Keratinocyte (primary cell): ENCODE measurements at regions not wholly inside any gene's neighbourhood (a gene's known extent, or its start where the extent isn't known, plus 50 kb on each side); places are given as distances from the start of the nearest gene placed in this dataset.

Source experiments
- DNase-seq: peaks from one replicate; pipeline ENCODE4 v3.0.0-alpha.2; 2011; ENCODE audit warnings: low read depth, missing footprints, low spot score
- FAIRE-seq: peaks from 2 replicates; lab custom pipeline; 2011; peaks lifted over from hg19 to GRCh38; lab: Jason Lieb, UNC
- H2AFZ ChIP-seq: 2 replicates; pipeline ENCODE4 v1.6.0; 2012; ENCODE audit warnings: low read length, control low read depth, inconsistent platforms; ENCODE audit not compliant: control insufficient read depth
- H3K27ac ChIP-seq: 2 replicates; pipeline ENCODE4 v1.5.1; 2011; ENCODE audit warnings: low read length; ENCODE audit not compliant: control insufficient read depth, insufficient read depth
- H3K27me3 ChIP-seq: 3 replicates; pipeline ENCODE4 v1.6.0; 2011; ENCODE audit warnings: low read length; ENCODE audit not compliant: control insufficient read depth, insufficient read depth; ENCODE audit errors: extremely low read depth
- H3K36me3 ChIP-seq, 2 experiments: 2 replicates in 1 of 2; 3 replicates in 1 of 2; pipeline ENCODE4 v1.5.1; 2011; ENCODE audit warnings: low read length in 2 of 2, mild to moderate bottlenecking in 1 of 2; ENCODE audit not compliant: control insufficient read depth in 2 of 2, insufficient read depth in 2 of 2; ENCODE audit errors: extremely low read depth in 1 of 2
- H3K4me1 ChIP-seq: 3 replicates; pipeline ENCODE4 v1.5.1; 2011; ENCODE audit warnings: low read length; ENCODE audit not compliant: control insufficient read depth, insufficient read depth; ENCODE audit errors: extremely low read depth
- H3K4me2 ChIP-seq: 3 replicates; pipeline ENCODE4 v1.6.0; 2011; ENCODE audit warnings: low read depth, low read length; ENCODE audit not compliant: control insufficient read depth, insufficient read depth; ENCODE audit errors: extremely low read depth
- H3K4me3 ChIP-seq, 3 experiments: fragments of 200-600 bp in 1 of 3; sonication (generic) in 1 of 3; 2 replicates in 2 of 3; 3 replicates in 1 of 3; pipeline ENCODE4 v1.5.1; 2011 to 2016; ENCODE audit warnings: low read length in 3 of 3, mild to moderate bottlenecking in 3 of 3, control low read depth in 2 of 3, inconsistent platforms in 1 of 3, low read depth in 1 of 3, mixed read lengths in 1 of 3, mixed run types in 1 of 3, moderate library complexity in 1 of 3; ENCODE audit not compliant: control insufficient read depth in 2 of 3, insufficient read depth in 2 of 3; ENCODE audit errors: extremely low read depth in 1 of 3
- H3K79me2 ChIP-seq: 2 replicates; pipeline ENCODE4 v1.6.0; 2012; ENCODE audit warnings: low read length; ENCODE audit not compliant: control insufficient read depth, insufficient read depth
- H3K9ac ChIP-seq: 3 replicates; pipeline ENCODE4 v1.6.0; 2011; ENCODE audit warnings: low read length; ENCODE audit not compliant: control insufficient read depth, insufficient read depth; ENCODE audit errors: extremely low read depth
- H3K9me1 ChIP-seq: 3 replicates; pipeline ENCODE4 v1.6.0; 2011; ENCODE audit warnings: low read length; ENCODE audit not compliant: control insufficient read depth, insufficient read depth; ENCODE audit errors: extremely low read depth
- H3K9me3 ChIP-seq: 2 replicates; pipeline ENCODE4 v1.5.1; 2012; ENCODE audit warnings: low read depth, low read length; ENCODE audit not compliant: control insufficient read depth
- H4K20me1 ChIP-seq: 3 replicates; pipeline ENCODE4 v1.6.0; 2011; ENCODE audit warnings: low read length; ENCODE audit not compliant: control insufficient read depth, insufficient read depth; ENCODE audit errors: extremely low read depth
- CTCF ChIP-seq, 3 experiments: IDR thresholded peaks in 1 of 3; conservative IDR thresholded peaks in 1 of 3; optimal IDR thresholded peaks in 1 of 3; 2 replicates in 2 of 3; 3 replicates in 1 of 3; pipeline versions ENCODE3 to v1.5.1; 2011; ENCODE audit warnings: low read length in 3 of 3, mild to moderate bottlenecking in 3 of 3, moderate library complexity in 2 of 3, control low read depth in 1 of 3, inconsistent platforms in 1 of 3; ENCODE audit not compliant: insufficient read depth in 2 of 3; ENCODE audit errors: extremely low read depth in 1 of 3
- EZH2 ChIP-seq: IDR thresholded peaks from one replicate; pipeline ENCODE4 v1.6.1; 2012; ENCODE audit warnings: inconsistent platforms, mild to moderate bottlenecking, low read length, moderate library complexity
- dilution Hi-C: fragments of 300-500 bp; cut with MboI; formaldehyde crosslinking; loops from one replicate; pipeline ENCODE4 v1.7.0; 2020; ENCODE audit warnings: low sequenced_read_pairs; ENCODE audit not compliant: extremely low pct_ligation_motif_present

- Histone ChIP-seq H2AFZ (no peak overlapping the region), H3K9me3 (no peaks in the 10 kb centered on the region), H3K79me2 (no peaks in the 10 kb centered on the region), H3K4me2 (no peak overlapping the region), H3K4me3 (no peak overlapping the region), H3K9ac (no peak overlapping the region), H3K27ac (no peak overlapping the region), H3K9me1 (no peaks in the 10 kb centered on the region), H3K36me3 (no peaks in the 10 kb centered on the region), H3K4me1 (no peaks in the 10 kb centered on the region), H4K20me1 (no peaks in the 10 kb centered on the region), H3K27me3 (no peaks in the 10 kb centered on the region)
- dilution Hi-C loops: no loop called here
- FAIRE-seq: no peak
- no peak for DNase-seq
- TF ChIP-seq CTCF (optimal IDR thresholded peaks at IDR 0.05 in 1 of 3, IDR thresholded peaks at IDR 0.05 in 1 of 3, conservative IDR thresholded peaks at IDR 0.05 in 1 of 3; ENCODE audit: extremely low read depth in 1 of 3, insufficient read depth in 2 of 3, low read length in 3 of 3) (no peak), EZH2 (no peak)
These were observed 188.5 kb downstream of the TM2D1 start for GRCh38 chr1:61536174-61537108.

GRCh38 chr1:61534847-61535246, 190.1 kb downstream of the TM2D1 start:
- Histone ChIP-seq H3K9ac (no peak overlapping the region), H3K27ac (no peak overlapping the region), H3K9me3 (no peaks in the 10 kb centered on the region), H3K27me3 (no peaks in the 10 kb centered on the region), H3K4me2 (no peak overlapping the region), H2AFZ (no peak overlapping the region), H3K9me1 (no peaks in the 10 kb centered on the region), H4K20me1 (no peaks in the 10 kb centered on the region), H3K4me1 (no peaks in the 10 kb centered on the region), H3K36me3 (no peaks in the 10 kb centered on the region), H3K79me2 (no peaks in the 10 kb centered on the region), H3K4me3 (no peak overlapping the region)
- no peak for TF ChIP-seq EZH2
- no peak for TF ChIP-seq CTCF (optimal IDR thresholded peaks at IDR 0.05 in 1 of 3, IDR thresholded peaks at IDR 0.05 in 1 of 3, conservative IDR thresholded peaks at IDR 0.05 in 1 of 3; ENCODE audit: extremely low read depth in 1 of 3, insufficient read depth in 2 of 3, low read length in 3 of 3)
- no peak for FAIRE-seq
- dilution Hi-C loops: no loop called here
- DNase-seq: no peak
